OCI-LY1 (cell line): ENCODE measurements at regions not wholly inside any gene's neighbourhood (a gene's known extent, or its start where the extent isn't known, plus 50 kb on each side); places are given as distances from the start of the nearest gene placed in this dataset.
"Not testable (repeated sequence)": the region's sequence is repeated elsewhere in the genome, so short reads cannot be mapped to it uniquely, and the experiment has no call there.

ENCODE experiments used
- H2AFZ ChIP-seq: fragments of 200-600 bp; sonication (generic), shearing (Covaris generic); 2 replicates; pipeline ENCODE4 v1.6.0; 2014; ENCODE audit warnings: antibody characterized with exemption, mild to moderate bottlenecking, low read length
- H3F3A ChIP-seq: fragments of 200-600 bp; sonication (generic), shearing (Covaris generic); 2 replicates; pipeline ENCODE4 v1.6.0; 2014; ENCODE audit warnings: mild to moderate bottlenecking, antibody characterized with exemption, low read length, moderate library complexity; ENCODE audit not compliant: insufficient read depth
- H3K27ac ChIP-seq: fragments of 200-600 bp; sonication (generic); 2 replicates; pipeline ENCODE4 v1.5.1; 2014; ENCODE audit warnings: low read length, mixed run types, mild to moderate bottlenecking, low read depth; ENCODE audit not compliant: poor library complexity, severe bottlenecking
- H3K27me3 ChIP-seq: fragments of 200-600 bp; sonication (generic); 2 replicates; pipeline ENCODE4 v1.6.0; 2014; ENCODE audit warnings: antibody characterized with exemption, mild to moderate bottlenecking, low read length, moderate library complexity; ENCODE audit not compliant: insufficient read depth
- H3K36me3 ChIP-seq: fragments of 200-600 bp; sonication (generic); 2 replicates; pipeline ENCODE4 v1.6.1; 2014; ENCODE audit warnings: mild to moderate bottlenecking, antibody characterized with exemption, low read length, moderate library complexity, mixed read lengths; ENCODE audit not compliant: insufficient read depth
- H3K4me1 ChIP-seq: fragments of 200-600 bp; sonication (generic); 2 replicates; pipeline ENCODE4 v1.5.1; 2014; ENCODE audit warnings: mild to moderate bottlenecking, low read length, moderate library complexity; ENCODE audit not compliant: insufficient read depth, severe bottlenecking
- H3K4me2 ChIP-seq: fragments of 200-600 bp; sonication (generic), shearing (Covaris generic); 2 replicates; pipeline ENCODE4 v1.6.1; 2014; ENCODE audit warnings: low read length
- H3K4me3 ChIP-seq: fragments of 200-600 bp; sonication (generic); 2 replicates; pipeline ENCODE4 v1.5.1; 2014; ENCODE audit warnings: low read length, low read depth, mild to moderate bottlenecking, mixed read lengths; ENCODE audit not compliant: poor library complexity, severe bottlenecking
- H3K79me2 ChIP-seq: fragments of 200-600 bp; shearing (Covaris generic); 2 replicates; pipeline ENCODE4 v1.6.1; 2016; ENCODE audit warnings: mixed run types, low read length, mixed read lengths; ENCODE audit not compliant: insufficient read depth
- H3K9ac ChIP-seq: fragments of 200-600 bp; sonication (generic), shearing (Covaris generic); 2 replicates; pipeline ENCODE4 v1.6.1; 2014; ENCODE audit warnings: mild to moderate bottlenecking, low read length, mixed read lengths
- H3K9me2 ChIP-seq: fragments of 200-600 bp; sonication (generic), shearing (Covaris generic); 2 replicates; pipeline ENCODE4 v1.6.1; 2014; ENCODE audit warnings: low read depth, mild to moderate bottlenecking, low read length, mixed read lengths
- H3K9me3 ChIP-seq: fragments of 200-600 bp; shearing (Covaris generic); 2 replicates; pipeline ENCODE4 v1.6.1; 2014; ENCODE audit warnings: low read length, mixed read lengths
- H4K20me1 ChIP-seq: fragments of 200-600 bp; sonication (generic), shearing (Covaris generic); 2 replicates; pipeline ENCODE4 v1.6.0; 2016; ENCODE audit warnings: mild to moderate bottlenecking, low read length; ENCODE audit not compliant: insufficient read depth
- EZH2 ChIP-seq: fragments of 200-600 bp; sonication (generic), shearing (Covaris generic); IDR thresholded peaks from 2 replicates; pipeline ENCODE4 v1.8.0; 2017; ENCODE audit warnings: borderline replicate concordance, mixed run types, mild to moderate bottlenecking, antibody characterized with exemption, low read length, moderate library complexity, mixed read lengths
- TF ChIP-seq, protein P1 (sequence below): fragments of 200-600 bp; sonication (generic), shearing (Covaris generic); IDR thresholded peaks from 2 replicates; pipeline ENCODE4 v1.5.1; 2017; ENCODE audit warnings: mild to moderate bottlenecking, antibody characterized with exemption, low read length, moderate library complexity, mixed read lengths

DNA sequence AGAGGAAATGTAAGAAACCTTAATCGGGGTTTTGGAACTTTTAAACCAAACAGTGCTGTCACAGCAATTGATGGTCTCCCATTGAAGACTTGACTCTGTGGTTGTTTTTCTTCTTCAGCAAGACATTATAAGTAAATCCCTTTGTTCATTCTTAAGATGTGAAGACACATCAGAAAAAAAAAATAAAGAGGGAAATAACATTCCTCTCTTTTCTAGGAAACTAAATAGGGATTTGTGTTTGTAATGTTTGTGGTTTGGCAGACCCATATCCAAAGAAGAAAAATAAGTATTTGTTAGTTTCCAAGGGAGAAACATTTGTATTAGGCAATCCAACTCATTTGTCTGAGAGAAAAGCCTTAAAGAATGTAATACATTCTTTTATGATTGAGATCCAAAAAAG is 359.9 kb downstream of the DSC3 start:
- H3K9ac ChIP-seq, result no peak overlapping the region
- no peaks in the 10 kb centered on the region for H3K9me3 ChIP-seq
- no peak overlapping the region for H3K4me3 ChIP-seq
- H3K27ac ChIP-seq, result no peak overlapping the region
- no peaks in the 10 kb centered on the region for H3F3A ChIP-seq
- H2AFZ ChIP-seq, result no peak overlapping the region
- no peaks in the 10 kb centered on the region for H3K79me2 ChIP-seq
- H3K9me2 ChIP-seq, result no peaks in the 10 kb centered on the region
- H4K20me1 ChIP-seq, result no peaks in the 10 kb centered on the region
- TF ChIP-seq EZH2, result no peak
- TF ChIP-seq, protein P1, sequence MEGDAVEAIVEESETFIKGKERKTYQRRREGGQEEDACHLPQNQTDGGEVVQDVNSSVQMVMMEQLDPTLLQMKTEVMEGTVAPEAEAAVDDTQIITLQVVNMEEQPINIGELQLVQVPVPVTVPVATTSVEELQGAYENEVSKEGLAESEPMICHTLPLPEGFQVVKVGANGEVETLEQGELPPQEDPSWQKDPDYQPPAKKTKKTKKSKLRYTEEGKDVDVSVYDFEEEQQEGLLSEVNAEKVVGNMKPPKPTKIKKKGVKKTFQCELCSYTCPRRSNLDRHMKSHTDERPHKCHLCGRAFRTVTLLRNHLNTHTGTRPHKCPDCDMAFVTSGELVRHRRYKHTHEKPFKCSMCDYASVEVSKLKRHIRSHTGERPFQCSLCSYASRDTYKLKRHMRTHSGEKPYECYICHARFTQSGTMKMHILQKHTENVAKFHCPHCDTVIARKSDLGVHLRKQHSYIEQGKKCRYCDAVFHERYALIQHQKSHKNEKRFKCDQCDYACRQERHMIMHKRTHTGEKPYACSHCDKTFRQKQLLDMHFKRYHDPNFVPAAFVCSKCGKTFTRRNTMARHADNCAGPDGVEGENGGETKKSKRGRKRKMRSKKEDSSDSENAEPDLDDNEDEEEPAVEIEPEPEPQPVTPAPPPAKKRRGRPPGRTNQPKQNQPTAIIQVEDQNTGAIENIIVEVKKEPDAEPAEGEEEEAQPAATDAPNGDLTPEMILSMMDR, result no peak
- no peaks in the 10 kb centered on the region for H3K4me1 ChIP-seq
- no peak overlapping the region for H3K4me2 ChIP-seq
- no peaks in the 10 kb centered on the region for H3K36me3 ChIP-seq
- H3K27me3 ChIP-seq, result no peaks in the 10 kb centered on the region

DNA sequence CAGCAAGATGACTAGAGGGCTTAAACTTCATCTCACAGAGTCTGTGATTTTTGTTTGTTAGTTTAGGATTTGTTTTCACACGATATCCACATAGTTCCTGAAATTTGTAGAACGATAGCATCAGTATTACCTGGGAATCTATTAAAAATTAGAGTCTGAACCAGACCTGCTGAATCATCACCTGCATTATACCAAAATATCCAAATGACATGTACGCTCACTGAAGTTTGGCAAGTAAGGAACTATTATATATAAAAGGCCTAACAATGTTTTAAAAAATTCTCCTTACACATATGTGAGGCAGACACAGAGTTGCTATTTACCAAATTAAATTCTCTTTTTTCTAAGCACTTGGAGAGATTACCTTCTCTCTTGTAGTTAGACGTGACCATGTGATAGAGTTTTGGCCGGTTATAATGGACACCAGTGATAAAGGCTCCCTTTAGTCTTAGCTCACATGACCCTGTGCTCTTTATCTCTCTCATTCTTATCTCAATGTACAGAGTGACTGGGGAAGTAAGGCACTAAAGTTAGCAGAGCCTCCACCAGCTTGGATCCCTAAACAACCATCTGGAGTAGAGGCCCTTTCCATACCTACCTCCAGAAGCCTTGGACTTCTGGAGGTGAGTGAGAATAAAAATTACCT is 363.1 kb downstream of the DSC3 start:
- no peaks in the 10 kb centered on the region for H4K20me1 ChIP-seq
- no peak overlapping the region for H3K27ac ChIP-seq
- H3K4me1 ChIP-seq, result no peaks in the 10 kb centered on the region
- H3K9ac ChIP-seq, result no peak overlapping the region
- no peaks in the 10 kb centered on the region for H3K79me2 ChIP-seq
- no peaks in the 10 kb centered on the region for H3F3A ChIP-seq
- H3K9me2 ChIP-seq, result no peaks in the 10 kb centered on the region
- H3K27me3 ChIP-seq, result no peaks in the 10 kb centered on the region
- no peak overlapping the region for H3K4me2 ChIP-seq
- TF ChIP-seq EZH2, result no peak
- TF ChIP-seq, protein P1, result no peak
- no peaks in the 10 kb centered on the region for H3K9me3 ChIP-seq
- H3K36me3 ChIP-seq, result no peaks in the 10 kb centered on the region
- H2AFZ ChIP-seq, result no peak overlapping the region
- no peak overlapping the region for H3K4me3 ChIP-seq

DNA sequence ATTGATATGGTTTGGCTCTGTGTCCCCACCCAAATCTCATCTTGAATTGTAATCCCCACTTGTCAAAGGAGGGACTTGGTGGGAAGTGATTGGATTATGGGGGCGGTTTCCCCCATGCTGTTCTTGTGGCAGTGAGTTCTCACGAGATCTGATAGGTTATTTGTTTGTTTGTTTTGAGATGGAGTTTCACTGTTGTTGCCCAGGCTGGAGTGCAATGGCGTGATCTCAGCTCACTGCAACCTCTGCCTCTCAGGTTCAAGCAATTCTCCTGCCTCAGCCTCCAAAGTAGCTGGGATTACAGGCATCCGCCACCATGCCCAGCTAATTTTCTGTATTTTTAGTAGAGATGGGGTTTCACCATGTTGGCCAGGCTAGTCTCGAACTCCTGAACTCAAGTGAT is 364.7 kb downstream of the DSC3 start:
- H3F3A ChIP-seq, H3K9me3 ChIP-seq, H3K4me1 ChIP-seq, H3K36me3 ChIP-seq, H3K27ac ChIP-seq, H2AFZ ChIP-seq, H3K27me3 ChIP-seq, H3K4me2 ChIP-seq, H3K4me3 ChIP-seq, H3K79me2 ChIP-seq, H3K9me2 ChIP-seq, H4K20me1 ChIP-seq, H3K9ac ChIP-seq: not testable (repeated sequence)

DNA sequence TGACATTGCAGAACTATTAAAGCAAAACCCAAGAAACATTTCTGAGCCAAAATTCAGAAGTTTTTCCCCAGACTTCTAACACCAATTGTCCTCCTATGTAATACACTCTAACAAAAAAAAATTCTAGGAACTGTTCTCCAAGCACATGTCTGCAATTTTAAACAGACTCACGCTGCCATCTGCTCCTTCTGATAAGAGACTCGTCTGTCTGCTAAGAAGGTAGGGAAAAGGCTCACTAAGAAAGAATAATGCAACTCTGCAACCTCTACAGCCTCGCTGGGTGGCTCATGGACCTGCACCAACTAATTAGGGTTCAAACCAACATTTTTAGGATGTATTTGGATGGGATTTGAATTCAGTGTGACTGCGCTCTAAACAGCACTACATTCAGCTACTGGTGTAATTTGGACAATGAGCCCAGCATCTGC is 366.5 kb downstream of the DSC3 start:
- Histone ChIP-seq H3K36me3 (no peaks in the 10 kb centered on the region), H3K4me1 (no peaks in the 10 kb centered on the region), H3K27me3 (no peaks in the 10 kb centered on the region), H3K9me2 (no peaks in the 10 kb centered on the region), H2AFZ (no peak overlapping the region), H3K4me2 (no peak overlapping the region), H3F3A (no peaks in the 10 kb centered on the region), H3K4me3 (no peak overlapping the region), H3K27ac (no peak overlapping the region), H3K79me2 (no peaks in the 10 kb centered on the region), H3K9ac (no peak overlapping the region), H3K9me3 (no peaks in the 10 kb centered on the region), H4K20me1 (no peaks in the 10 kb centered on the region)
- TF ChIP-seq, protein P1, result no peak
- TF ChIP-seq EZH2, result no peak
